IMR-90 (cell line): ENCODE measurements at regions not wholly inside any gene's neighbourhood (a gene's known extent, or its start where the extent isn't known, plus 50 kb on each side); places are given as distances from the start of the nearest gene placed in this dataset.

Experiments used
- ATAC-seq: fragments of 200-7000 bp; cut with Tn5 transposase; 2 replicates; pipeline ENCODE4 v1.9.1; 2020; ENCODE audit warnings: low read depth, mild to moderate bottlenecking, moderate library complexity
- BruUV-seq: library from RNA; stranded (reverse); fragments of 400-500 nt; replicated peaks from 2 replicates; lab custom pipeline; 2021; lab: Mats Ljungman, UMichigan
- CTCF ChIA-PET: fragments of 300-600 bp; formaldehyde crosslinking; extraction: SDS; loops from one replicate; lab custom pipeline; 2021; ENCODE audit warnings: antibody characterized with exemption; lab: Yijun Ruan, JAX
- POLR2A ChIA-PET: fragments of 300-600 bp; sonication (Branson Sonifier 250); formaldehyde crosslinking; loops from one replicate; lab custom pipeline; 2022; ENCODE audit warnings: antibody characterized with exemption; ENCODE audit not compliant: unreplicated experiment; lab: Charles Lee
- DNase-seq: peaks from one replicate; pipeline ENCODE4 v3.0.0; 2013
- H2AFZ ChIP-seq: replicated peaks from 2 replicates; pipeline ENCODE3; 2013; ENCODE audit warnings: low read length, mild to moderate bottlenecking; ENCODE audit not compliant: poor library complexity
- H2AK5ac ChIP-seq: 2 replicates; pipeline ENCODE4 v1.6.1; 2013; ENCODE audit warnings: low read depth, low read length, inconsistent platforms
- H2AK9ac ChIP-seq: replicated peaks from 2 replicates; pipeline ENCODE3; 2013; ENCODE audit warnings: mild to moderate bottlenecking, low read depth, low read length, moderate library complexity; ENCODE audit not compliant: poor library complexity
- H2BK120ac ChIP-seq: 2 replicates; pipeline ENCODE4 v1.6.1; 2013; ENCODE audit warnings: low read depth, low read length, inconsistent platforms
- H2BK15ac ChIP-seq: 3 replicates; pipeline ENCODE4 v1.6.1; 2013; ENCODE audit warnings: low read depth, low read length, inconsistent platforms
- H2BK20ac ChIP-seq: 2 replicates; pipeline ENCODE4 v1.6.1; 2013; ENCODE audit warnings: low read depth, mild to moderate bottlenecking, inconsistent platforms, low read length, moderate library complexity
- H2BK5ac ChIP-seq: 2 replicates; pipeline ENCODE4 v1.6.1; 2013; ENCODE audit warnings: mild to moderate bottlenecking, low read depth, low read length, inconsistent platforms; ENCODE audit not compliant: poor library complexity, severe bottlenecking
- H3K14ac ChIP-seq: replicated peaks from 2 replicates; pipeline ENCODE4 v1.6.1; 2013; ENCODE audit warnings: low read depth, low read length, inconsistent platforms
- H3K18ac ChIP-seq: 2 replicates; pipeline ENCODE4 v1.6.1; 2013; ENCODE audit warnings: low read depth, low read length, control low read depth
- H3K23ac ChIP-seq: 2 replicates; pipeline ENCODE4 v1.6.1; 2013; ENCODE audit warnings: low read depth, low read length, inconsistent platforms
- H3K27ac ChIP-seq: 2 replicates; pipeline ENCODE4 v1.5.1; 2013; ENCODE audit warnings: mild to moderate bottlenecking, control low read depth, low read length; ENCODE audit not compliant: insufficient read depth
- H3K27me3 ChIP-seq: 2 replicates; pipeline ENCODE4 v1.6.1; 2013; ENCODE audit warnings: low read length; ENCODE audit not compliant: control insufficient read depth, insufficient read depth
- H3K36me3 ChIP-seq: 2 replicates; pipeline ENCODE4 v1.6.1; 2013; ENCODE audit warnings: low read length, mixed read lengths; ENCODE audit not compliant: control insufficient read depth, insufficient read depth
- H3K4ac ChIP-seq: 2 replicates; pipeline ENCODE4 v1.6.1; 2013; ENCODE audit warnings: low read depth, low read length, inconsistent platforms
- H3K4me1 ChIP-seq: 2 replicates; pipeline ENCODE4 v1.6.1; 2013; ENCODE audit warnings: low read length, mixed read lengths; ENCODE audit not compliant: control insufficient read depth, insufficient read depth
- H3K4me2 ChIP-seq: 2 replicates; pipeline ENCODE4 v1.6.1; 2013; ENCODE audit warnings: low read depth, mild to moderate bottlenecking, control low read depth, low read length, moderate library complexity
- H3K4me3 ChIP-seq: 2 replicates; pipeline ENCODE4 v1.5.1; 2013; ENCODE audit warnings: low read depth, mild to moderate bottlenecking, control low read depth, low read length, moderate library complexity; ENCODE audit not compliant: insufficient read depth
- H3K56ac ChIP-seq: 2 replicates; pipeline ENCODE4 v1.6.1; 2013; ENCODE audit warnings: low read length, inconsistent platforms; ENCODE audit not compliant: insufficient read depth; ENCODE audit errors: extremely low read depth
- H3K79me1 ChIP-seq, 2 experiments: 2 replicates each; pipeline ENCODE4 v1.6.1; 2013; ENCODE audit warnings: low read length in 2 of 2, inconsistent platforms in 1 of 2, low read depth in 1 of 2
- H3K9ac ChIP-seq: 2 replicates; pipeline ENCODE4 v1.6.1; 2013; ENCODE audit warnings: low read depth, low read length, control low read depth
- H3K9me1 ChIP-seq: 2 replicates; pipeline ENCODE4 v1.6.1; 2013; ENCODE audit warnings: low read length, inconsistent platforms; ENCODE audit not compliant: insufficient read depth
- H3K9me3 ChIP-seq: 2 replicates; pipeline ENCODE4 v1.6.1; 2013; ENCODE audit warnings: low read length; ENCODE audit not compliant: control insufficient read depth, insufficient read depth
- H4K20me1 ChIP-seq: 2 replicates; pipeline ENCODE4 v1.6.1; 2013; ENCODE audit warnings: low read length, inconsistent platforms; ENCODE audit not compliant: insufficient read depth
- H4K5ac ChIP-seq: 2 replicates; pipeline ENCODE4 v1.6.1; 2013; ENCODE audit warnings: mild to moderate bottlenecking, low read depth, low read length, control low read depth
- H4K8ac ChIP-seq, 2 experiments: 2 replicates each; pipeline ENCODE4 v1.6.1; 2013; ENCODE audit warnings: low read depth in 2 of 2, low read length in 2 of 2, control low read depth in 1 of 2, inconsistent platforms in 1 of 2
- H4K91ac ChIP-seq: 2 replicates; pipeline ENCODE4 v1.6.1; 2013; ENCODE audit warnings: low read depth, low read length, inconsistent platforms; ENCODE audit not compliant: insufficient read depth
- BHLHE40 ChIP-seq: fragments of 150-350 bp; IDR thresholded peaks from 2 replicates; pipeline ENCODE4 v1.6.1; 2016; ENCODE audit warnings: mild to moderate bottlenecking, low read depth, low read length
- CHD1 ChIP-seq: IDR thresholded peaks from 2 replicates; pipeline ENCODE4 v1.6.1; 2012; ENCODE audit warnings: low read depth, low read length, improper control_type of control experiment
- MAZ ChIP-seq: IDR thresholded peaks from 2 replicates; pipeline ENCODE4 v1.6.1; 2012; ENCODE audit warnings: low read depth, mild to moderate bottlenecking, low read length, improper control_type of control experiment, moderate library complexity, borderline replicate concordance
- MXI1 ChIP-seq: IDR thresholded peaks from 2 replicates; pipeline ENCODE4 v1.6.1; 2012; ENCODE audit warnings: low read depth, mild to moderate bottlenecking, low read length, moderate library complexity, borderline replicate concordance
- NFE2L2 ChIP-seq: fragments of 150-350 bp; IDR thresholded peaks from 2 replicates; pipeline ENCODE4 v1.6.1; 2016; ENCODE audit warnings: low read depth, mild to moderate bottlenecking, low read length
- RAD21 ChIP-seq: IDR thresholded peaks from 2 replicates; pipeline ENCODE4 v1.6.1; 2012; ENCODE audit warnings: low read length, improper control_type of control experiment
- RFX5 ChIP-seq: IDR thresholded peaks from 2 replicates; pipeline ENCODE4 v1.8.0; 2012; ENCODE audit warnings: low read depth, mild to moderate bottlenecking, low read length, moderate library complexity
- SMC3 ChIP-seq: fragments of 150-350 bp; IDR thresholded peaks from 2 replicates; pipeline ENCODE4 v1.6.1; 2016; ENCODE audit warnings: low read depth, mild to moderate bottlenecking, antibody characterized with exemption, low read length, moderate library complexity
- WGBS, 2 experiments: methylation state at CpG; one replicate each; pipeline versions ENCODE4 v1.1.5 to v1.1.7; 2013; ENCODE audit warnings: missing lambda C conversion rate in 2 of 2; ENCODE audit not compliant: insufficient read length in 1 of 2; ENCODE audit errors: extremely low coverage in 2 of 2; 5-methylcytosine and 5-hydroxymethylcytosine counted together
- dilution Hi-C: fragments of 300-500 bp; cut with HindIII; formaldehyde crosslinking; loops from one replicate; pipeline ENCODE4 v1.14.3; 2018; ENCODE audit warnings: low sequenced_read_pairs; ENCODE audit not compliant: unreplicated experiment
- in situ Hi-C: fragments of 300-500 bp; cut with MboI; formaldehyde crosslinking; loops from 3 replicates; pipeline ENCODE4 v1.14.3; 2019; ENCODE audit warnings: low sequenced_read_pairs, inconsistent platforms, mixed read lengths
- intact Hi-C: fragments of 100-400 bp; cut with micrococcal nuclease; formaldehyde crosslinking; loops from 2 replicates; pipeline ENCODE4 v1.10.0; 2022
- TF ChIP-seq, protein P1 (sequence below): fragments of 150-350 bp; IDR thresholded peaks from 2 replicates; pipeline ENCODE4 v1.6.1; 2017; ENCODE audit warnings: mild to moderate bottlenecking, antibody characterized with exemption, low read length, low read depth
- TF ChIP-seq, protein P2 (sequence below): conservative IDR thresholded peaks from 2 replicates; pipeline ENCODE4 v1.5.1; 2012; ENCODE audit warnings: mild to moderate bottlenecking, low read depth, low read length, improper control_type of control experiment
- TF ChIP-seq, protein P3 (sequence below): fragments of 150-350 bp; IDR thresholded peaks from 2 replicates; pipeline ENCODE4 v1.6.1; 2016; ENCODE audit warnings: low read depth, mild to moderate bottlenecking, low read length, moderate library complexity, borderline replicate concordance

DNA sequence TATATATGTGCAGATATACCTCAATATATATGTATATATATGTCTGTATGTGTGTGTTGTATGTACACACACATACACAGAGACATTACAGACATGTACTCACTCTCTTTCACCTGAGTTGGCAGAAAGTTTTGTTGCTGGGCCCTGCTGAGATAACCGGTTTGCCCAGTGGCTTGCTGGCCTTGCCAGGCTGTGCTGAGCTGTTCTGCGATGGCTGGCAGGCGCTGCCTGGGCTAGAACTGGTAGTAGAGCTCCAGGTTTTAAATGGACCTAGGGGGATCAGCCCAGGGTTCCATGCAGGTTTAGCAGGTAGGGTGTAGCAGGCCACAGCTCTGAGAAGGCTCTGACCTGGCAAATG, 394.3 kb downstream of the GADD45G start:
- no peak overlapping the region; the same call in 1 of the 2 replicates for H3K4me2 ChIP-seq
- POLR2A ChIA-PET, result no interaction called here

More for the DNA sequence above, 394.3 kb downstream of the GADD45G start:
- in situ Hi-C loops (no loop called here), dilution Hi-C loops (no loop called here), intact Hi-C loops (no loop called here)
- DNase-seq, result no peak
- Histone ChIP-seq H2AK5ac (no peak overlapping the region), H2AFZ (no peak overlapping the region), H2BK15ac (no peak overlapping the region), H2BK5ac (no peak overlapping the region), H3K9me3 (no peaks in the 10 kb centered on the region), H3K56ac (no peak overlapping the region), H3K9ac (no peak overlapping the region), H4K8ac (no peak overlapping the region), H3K27me3 (no peaks in the 10 kb centered on the region; the same call in 1 of the 2 replicates), H3K18ac (no peak overlapping the region), H4K20me1 (no peaks in the 10 kb centered on the region), H3K4me1 (peaks cover 4% of the 10 kb centered on the region; the same call in 1 of the 2 replicates), H3K79me1 (no peaks in the 10 kb centered on the region), H3K4ac (no peak overlapping the region), H2BK20ac (no peak overlapping the region), H3K36me3 (no peaks in the 10 kb centered on the region), H3K27ac (no peak overlapping the region), H4K5ac (no peak overlapping the region), H2AK9ac (no peak overlapping the region), H3K23ac (no peak overlapping the region), H3K4me3 (no peak overlapping the region), H3K14ac (no peak overlapping the region), H2BK120ac (no peak overlapping the region), H4K91ac (no peak overlapping the region), H3K9me1 (no peaks in the 10 kb centered on the region)
- no TSS peak for BruUV-seq
- ATAC-seq, result no peak
- CTCF ChIA-PET, result no interaction called here
- 92% methylated on average over 3 of the region's 3 CpGs; no CpG with 5 or more reads in 1 of the 2 experiments for WGBS, 2 experiments
- TF ChIP-seq NFE2L2 (no peak), RFX5 (no peak), BHLHE40 (no peak), CHD1 (no peak), MXI1 (no peak), SMC3 (no peak), RAD21 (no peak), MAZ (no peak)
- TF ChIP-seq, protein P1, sequence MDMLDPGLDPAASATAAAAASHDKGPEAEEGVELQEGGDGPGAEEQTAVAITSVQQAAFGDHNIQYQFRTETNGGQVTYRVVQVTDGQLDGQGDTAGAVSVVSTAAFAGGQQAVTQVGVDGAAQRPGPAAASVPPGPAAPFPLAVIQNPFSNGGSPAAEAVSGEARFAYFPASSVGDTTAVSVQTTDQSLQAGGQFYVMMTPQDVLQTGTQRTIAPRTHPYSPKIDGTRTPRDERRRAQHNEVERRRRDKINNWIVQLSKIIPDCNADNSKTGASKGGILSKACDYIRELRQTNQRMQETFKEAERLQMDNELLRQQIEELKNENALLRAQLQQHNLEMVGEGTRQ, result no peak
- TF ChIP-seq, protein P2, sequence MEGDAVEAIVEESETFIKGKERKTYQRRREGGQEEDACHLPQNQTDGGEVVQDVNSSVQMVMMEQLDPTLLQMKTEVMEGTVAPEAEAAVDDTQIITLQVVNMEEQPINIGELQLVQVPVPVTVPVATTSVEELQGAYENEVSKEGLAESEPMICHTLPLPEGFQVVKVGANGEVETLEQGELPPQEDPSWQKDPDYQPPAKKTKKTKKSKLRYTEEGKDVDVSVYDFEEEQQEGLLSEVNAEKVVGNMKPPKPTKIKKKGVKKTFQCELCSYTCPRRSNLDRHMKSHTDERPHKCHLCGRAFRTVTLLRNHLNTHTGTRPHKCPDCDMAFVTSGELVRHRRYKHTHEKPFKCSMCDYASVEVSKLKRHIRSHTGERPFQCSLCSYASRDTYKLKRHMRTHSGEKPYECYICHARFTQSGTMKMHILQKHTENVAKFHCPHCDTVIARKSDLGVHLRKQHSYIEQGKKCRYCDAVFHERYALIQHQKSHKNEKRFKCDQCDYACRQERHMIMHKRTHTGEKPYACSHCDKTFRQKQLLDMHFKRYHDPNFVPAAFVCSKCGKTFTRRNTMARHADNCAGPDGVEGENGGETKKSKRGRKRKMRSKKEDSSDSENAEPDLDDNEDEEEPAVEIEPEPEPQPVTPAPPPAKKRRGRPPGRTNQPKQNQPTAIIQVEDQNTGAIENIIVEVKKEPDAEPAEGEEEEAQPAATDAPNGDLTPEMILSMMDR, result no peak
- TF ChIP-seq, protein P3, sequence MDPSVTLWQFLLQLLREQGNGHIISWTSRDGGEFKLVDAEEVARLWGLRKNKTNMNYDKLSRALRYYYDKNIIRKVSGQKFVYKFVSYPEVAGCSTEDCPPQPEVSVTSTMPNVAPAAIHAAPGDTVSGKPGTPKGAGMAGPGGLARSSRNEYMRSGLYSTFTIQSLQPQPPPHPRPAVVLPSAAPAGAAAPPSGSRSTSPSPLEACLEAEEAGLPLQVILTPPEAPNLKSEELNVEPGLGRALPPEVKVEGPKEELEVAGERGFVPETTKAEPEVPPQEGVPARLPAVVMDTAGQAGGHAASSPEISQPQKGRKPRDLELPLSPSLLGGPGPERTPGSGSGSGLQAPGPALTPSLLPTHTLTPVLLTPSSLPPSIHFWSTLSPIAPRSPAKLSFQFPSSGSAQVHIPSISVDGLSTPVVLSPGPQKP, result no peak
